Activated CD8-positive, alpha-beta T cell treated with anti-CD3 and anti-CD28 coated beads for 36 hours (primary cell): ENCODE measurements at regions not wholly inside any gene's neighbourhood (a gene's known extent, or its start where the extent isn't known, plus 50 kb on each side); places are given as distances from the start of the nearest gene placed in this dataset.
A peak's percentile ranks its signal among the peaks of the same experiment; 100 is the strongest.

Experiments
- ATAC-seq: fragments of 200-7000 bp; cut with Tn5 transposase; one replicate; pipeline ENCODE4 v1.10.0; 2021; ENCODE audit warnings: mild to moderate bottlenecking, moderate library complexity
- CTCF ChIA-PET: fragments of 350-600 bp; sonication (Branson Sonifier 250); formaldehyde crosslinking; loops from one replicate; lab custom pipeline; 2021; ENCODE audit warnings: antibody characterized with exemption; lab: Charles Lee
- POLR2A ChIA-PET: fragments of 350-600 bp; sonication (Branson Sonifier 250); formaldehyde crosslinking; loops from one replicate; lab custom pipeline; 2021; ENCODE audit warnings: antibody characterized with exemption; lab: Charles Lee
- DNase-seq: peaks from one replicate; pipeline ENCODE4 v3.0.0-alpha.2; 2020
- H3K27ac Mint-ChIP-seq: one replicate; pipeline ENCODE4 v1.8.0; 2021; ENCODE audit warnings: mild to moderate bottlenecking, mixed read lengths
- H3K27me3 Mint-ChIP-seq: one replicate; pipeline ENCODE4 v1.8.0; 2021; ENCODE audit warnings: mixed read lengths
- H3K36me3 Mint-ChIP-seq: one replicate; pipeline ENCODE4 v1.8.0; 2021; ENCODE audit warnings: low read depth, mixed read lengths
- H3K4me1 Mint-ChIP-seq: one replicate; pipeline ENCODE4 v1.8.0; 2021; ENCODE audit warnings: low read depth, mixed read lengths
- H3K4me3 Mint-ChIP-seq: one replicate; pipeline ENCODE4 v1.8.0; 2021; ENCODE audit warnings: mild to moderate bottlenecking, moderate library complexity, mixed read lengths
- H3K9me3 Mint-ChIP-seq: one replicate; pipeline ENCODE4 v1.8.0; 2021; ENCODE audit warnings: mixed read lengths
- intact Hi-C: fragments of 100-400 bp; cut with micrococcal nuclease; formaldehyde crosslinking; loops from one replicate; pipeline ENCODE4 v1.10.0; 2022
- TF ChIP-seq, protein P1 (sequence below): fragments of 200-600 bp; IDR thresholded peaks from one replicate; pipeline ENCODE4 v1.8.0; 2022; ENCODE audit warnings: antibody characterized with exemption, mild to moderate bottlenecking

DNA sequence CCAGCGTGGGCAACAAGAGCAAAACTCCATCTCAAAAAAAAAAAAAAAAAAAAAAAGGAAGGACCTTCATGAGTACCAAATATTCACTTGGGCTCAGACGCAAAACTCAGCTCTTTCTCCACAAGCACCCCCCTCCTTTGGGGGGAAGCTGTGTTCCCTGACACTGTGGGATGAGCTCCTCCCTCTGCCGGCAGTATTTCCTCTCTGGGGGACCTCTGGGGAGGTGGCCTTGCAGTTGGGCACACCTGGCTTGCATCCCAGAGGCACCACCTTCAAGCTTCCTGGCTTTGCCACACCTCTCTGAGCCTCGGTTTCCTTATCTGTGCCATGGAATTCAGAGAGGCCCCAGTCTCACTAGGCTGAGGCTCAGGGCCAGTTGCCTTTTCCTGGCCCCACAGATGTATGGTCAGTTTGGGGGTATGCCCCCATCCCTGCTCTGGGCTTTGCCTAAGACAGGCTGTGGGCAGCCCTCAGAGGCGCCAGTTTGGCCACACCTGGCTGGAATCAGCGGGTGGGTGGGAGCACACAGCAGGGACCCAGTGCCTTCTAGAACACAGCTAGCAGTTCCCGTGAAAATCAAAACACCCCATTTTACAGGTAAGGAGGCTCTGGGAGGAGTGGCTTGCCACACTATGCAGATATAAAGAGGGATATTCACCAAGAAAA, 157.5 kb upstream of the IER5L start:
- Mint-ChIP-seq H3K4me1 (peaks cover 28% of the 10 kb centered on the region), H3K36me3 (no peaks in the 10 kb centered on the region), H3K4me3 (no peak overlapping the region), H3K27ac (no peak overlapping the region), H3K9me3 (peaks cover 6% of the 10 kb centered on the region), H3K27me3 (peaks cover 3% of the 10 kb centered on the region)
- TF ChIP-seq, protein P1, sequence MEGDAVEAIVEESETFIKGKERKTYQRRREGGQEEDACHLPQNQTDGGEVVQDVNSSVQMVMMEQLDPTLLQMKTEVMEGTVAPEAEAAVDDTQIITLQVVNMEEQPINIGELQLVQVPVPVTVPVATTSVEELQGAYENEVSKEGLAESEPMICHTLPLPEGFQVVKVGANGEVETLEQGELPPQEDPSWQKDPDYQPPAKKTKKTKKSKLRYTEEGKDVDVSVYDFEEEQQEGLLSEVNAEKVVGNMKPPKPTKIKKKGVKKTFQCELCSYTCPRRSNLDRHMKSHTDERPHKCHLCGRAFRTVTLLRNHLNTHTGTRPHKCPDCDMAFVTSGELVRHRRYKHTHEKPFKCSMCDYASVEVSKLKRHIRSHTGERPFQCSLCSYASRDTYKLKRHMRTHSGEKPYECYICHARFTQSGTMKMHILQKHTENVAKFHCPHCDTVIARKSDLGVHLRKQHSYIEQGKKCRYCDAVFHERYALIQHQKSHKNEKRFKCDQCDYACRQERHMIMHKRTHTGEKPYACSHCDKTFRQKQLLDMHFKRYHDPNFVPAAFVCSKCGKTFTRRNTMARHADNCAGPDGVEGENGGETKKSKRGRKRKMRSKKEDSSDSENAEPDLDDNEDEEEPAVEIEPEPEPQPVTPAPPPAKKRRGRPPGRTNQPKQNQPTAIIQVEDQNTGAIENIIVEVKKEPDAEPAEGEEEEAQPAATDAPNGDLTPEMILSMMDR: no peak
- DNase-seq (no peak), ATAC-seq (no peak)
- CTCF ChIA-PET: interaction anchor here (0.9 to 1.6 kb wide), 6 partner anchors 12 to 289 kb away, joined by 3 to 5 read pairs (median 4); no protein-coding TSS in a partner anchor
- intact Hi-C loops: no loop called here
- POLR2A ChIA-PET: interaction anchor here (1.0 to 3.3 kb wide), 6 partner anchors 10 to 157 kb away, joined by 3 to 14 read pairs (median 4); partner anchors contain the start of gene IER5L

DNA sequence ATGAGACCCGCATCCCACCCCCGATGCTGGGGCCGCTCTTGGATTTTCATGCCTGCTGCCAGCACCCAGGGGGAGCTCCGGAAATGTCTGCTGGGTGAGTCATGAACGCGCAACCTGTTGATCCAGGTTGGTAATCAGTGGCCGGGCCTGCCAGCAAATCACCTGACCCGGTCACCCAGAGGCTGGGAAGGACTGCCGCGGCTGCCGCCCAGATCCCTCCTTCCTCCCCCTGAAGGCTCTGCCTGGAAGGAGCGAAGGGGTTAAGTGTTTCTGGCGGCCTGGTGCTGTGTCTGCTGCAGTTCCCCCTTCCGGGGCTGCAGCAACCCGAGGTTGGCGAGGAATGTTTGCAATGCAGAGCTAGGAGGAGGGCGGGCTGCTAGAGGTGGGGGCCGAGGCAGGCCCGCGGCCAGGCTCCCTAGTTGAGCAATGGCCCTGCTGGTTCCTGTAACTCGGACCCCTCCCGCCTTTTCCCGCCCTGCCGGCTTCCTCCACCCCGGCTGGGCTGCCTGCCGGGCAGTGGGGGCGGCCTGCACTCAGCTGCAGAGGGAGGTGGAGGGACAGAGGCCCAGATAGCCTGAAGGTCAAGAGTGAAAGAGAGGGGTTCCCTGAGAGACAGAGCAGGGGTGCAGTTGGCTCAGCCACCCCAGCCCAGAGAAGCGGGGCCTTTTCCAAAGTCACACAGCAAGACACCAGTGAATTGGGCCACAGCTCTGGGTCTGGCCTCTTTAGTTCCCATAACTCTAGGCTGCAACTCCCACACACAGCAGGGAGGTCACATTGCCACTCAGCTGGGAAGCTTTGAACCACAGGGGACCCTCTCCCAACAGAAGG, 156.3 kb upstream of the IER5L start:
- H3K9me3 Mint-ChIP-seq: peaks cover 10% of the 10 kb centered on the region
- peaks cover 3% of the 10 kb centered on the region for H3K27me3 Mint-ChIP-seq
- H3K36me3 Mint-ChIP-seq: no peaks in the 10 kb centered on the region
- intact Hi-C loops: no loop called here
- ChIA-PET POLR2A (interaction anchor here (1.0 to 3.3 kb wide), 3 partner anchors 13 to 155 kb away, joined by 3 to 14 read pairs (median 4); no protein-coding TSS in a partner anchor), CTCF (interaction anchor here (0.6 to 1.6 kb wide), 8 partner anchors 13 to 290 kb away, joined by 3 to 5 read pairs (median 4); no protein-coding TSS in a partner anchor)
- H3K4me1 Mint-ChIP-seq: peaks cover 28% of the 10 kb centered on the region
- TF ChIP-seq, protein P1: no peak
- H3K27ac Mint-ChIP-seq: peak overlapping the region; percentile 59
- DNase-seq (peak; percentile 67), ATAC-seq (peak; percentile 60)
- peak overlapping the region; percentile 44 for H3K4me3 Mint-ChIP-seq

DNA sequence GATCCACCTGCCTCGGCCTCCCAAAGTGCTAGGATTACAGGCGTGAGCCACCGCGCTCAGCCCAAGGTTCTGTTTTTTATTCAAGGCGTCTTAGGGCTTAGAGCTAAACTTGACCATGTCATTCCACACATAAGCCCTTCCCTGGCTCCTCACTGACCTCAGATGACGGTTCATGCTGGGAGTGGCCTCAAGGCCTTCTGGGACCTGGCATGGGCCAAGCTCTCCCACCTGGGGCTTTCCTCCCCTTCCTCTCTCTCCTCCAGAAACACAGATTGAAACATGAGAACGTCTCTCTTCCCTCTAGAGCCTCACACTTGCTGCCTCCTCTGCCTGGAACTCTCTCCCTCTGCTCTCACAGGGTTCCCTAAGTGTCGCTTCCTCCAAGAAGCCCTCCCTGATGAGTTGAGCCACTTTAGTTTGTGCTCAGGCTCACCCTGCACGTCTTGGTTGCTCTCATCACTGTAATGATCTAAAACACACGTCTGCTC, 155.6 kb upstream of the IER5L start:
- H3K9me3 Mint-ChIP-seq: peaks cover 10% of the 10 kb centered on the region
- intact Hi-C loops: no loop called here
- DNase-seq: no peak
- no peak for ATAC-seq
- H3K4me1 Mint-ChIP-seq: peaks cover 32% of the 10 kb centered on the region
- H3K36me3 Mint-ChIP-seq: no peaks in the 10 kb centered on the region
- peaks cover 3% of the 10 kb centered on the region for H3K27me3 Mint-ChIP-seq
- ChIA-PET POLR2A (interaction anchor here (3.3 kb wide), 1 partner anchor 13 kb away, joined by 14 read pairs; no protein-coding TSS in a partner anchor), CTCF (no interaction called here)
- peak overlapping the region; percentile 44 for H3K4me3 Mint-ChIP-seq
- peak overlapping the region; percentile 59 for H3K27ac Mint-ChIP-seq
- TF ChIP-seq, protein P1: no peak

DNA sequence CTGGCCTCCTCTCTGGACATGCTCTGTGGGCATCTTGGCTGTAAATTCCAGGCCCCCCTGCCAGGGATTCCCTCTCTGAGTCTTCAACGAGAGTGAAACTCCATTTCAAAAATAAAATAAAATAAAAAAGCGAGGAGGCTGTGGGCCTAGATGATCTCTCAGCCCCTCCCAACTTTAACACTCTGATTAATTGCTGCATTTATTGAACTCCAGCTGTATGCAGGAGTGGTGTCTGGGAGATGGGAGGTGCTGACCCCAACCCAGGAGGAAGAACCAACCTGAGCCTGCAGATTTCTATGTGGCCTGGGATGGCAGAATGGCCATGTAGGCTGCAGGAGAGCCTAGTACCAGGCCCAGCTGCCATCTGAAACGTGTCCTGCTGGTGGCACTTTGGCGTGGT, 154.5 kb upstream of the IER5L start:
- TF ChIP-seq, protein P1: no peak
- no peaks in the 10 kb centered on the region for H3K36me3 Mint-ChIP-seq
- no peak overlapping the region for H3K27ac Mint-ChIP-seq
- ATAC-seq (no peak), DNase-seq (no peak)
- no peak overlapping the region for H3K4me3 Mint-ChIP-seq
- POLR2A ChIA-PET: interaction anchor here (3.3 kb wide), 1 partner anchor 12 kb away, joined by 14 read pairs; no protein-coding TSS in a partner anchor
- H3K4me1 Mint-ChIP-seq: peaks cover 41% of the 10 kb centered on the region
- CTCF ChIA-PET: interaction anchor here (1.2 kb wide), 1 partner anchor 158 kb away, joined by 3 read pairs; no protein-coding TSS in a partner anchor
- no peaks in the 10 kb centered on the region for H3K27me3 Mint-ChIP-seq
- H3K9me3 Mint-ChIP-seq: peaks cover 10% of the 10 kb centered on the region
- intact Hi-C loops: no loop called here
